Left ventricle myocardium inferior (tissue), 1 donor: ENCODE measurements at regions not wholly inside any gene's neighbourhood (a gene's known extent, or its start where the extent isn't known, plus 50 kb on each side); places are given as distances from the start of the nearest gene placed in this dataset.

Experiments
- DNase-seq: peaks from one replicate; pipeline ENCODE4 v3.0.0-alpha.2; 2020
- H3K27ac ChIP-seq: fragments of 200-600 bp; replicated peaks from 2 replicates; pipeline ENCODE4 v1.8.0; 2021
- H3K27me3 ChIP-seq: fragments of 200-600 bp; 2 replicates; pipeline ENCODE4 v1.8.0; 2021; ENCODE audit warnings: low read depth
- H3K36me3 ChIP-seq: fragments of 200-600 bp; 2 replicates; pipeline ENCODE4 v1.8.0; 2021
- H3K4me1 ChIP-seq: fragments of 200-600 bp; 2 replicates; pipeline ENCODE4 v1.8.0; 2021
- H3K4me3 ChIP-seq: fragments of 200-600 bp; 2 replicates; pipeline ENCODE4 v1.8.0; 2021; ENCODE audit warnings: mild to moderate bottlenecking, moderate library complexity
- H3K9me3 ChIP-seq: fragments of 200-600 bp; replicated peaks from 2 replicates; pipeline ENCODE4 v1.8.0; 2021
- CTCF ChIP-seq: fragments of 200-600 bp; IDR thresholded peaks from 2 replicates; pipeline ENCODE4 v1.8.0; 2021; ENCODE audit warnings: antibody characterized with exemption, mild to moderate bottlenecking, borderline replicate concordance
- intact Hi-C: fragments of 100-400 bp; cut with micrococcal nuclease; formaldehyde crosslinking; loops from one replicate; pipeline ENCODE4 v1.11.0; 2022
- donor health status: DM: no; HTN: yes; CAD: no; lungs with severe emphysema.

DNA sequence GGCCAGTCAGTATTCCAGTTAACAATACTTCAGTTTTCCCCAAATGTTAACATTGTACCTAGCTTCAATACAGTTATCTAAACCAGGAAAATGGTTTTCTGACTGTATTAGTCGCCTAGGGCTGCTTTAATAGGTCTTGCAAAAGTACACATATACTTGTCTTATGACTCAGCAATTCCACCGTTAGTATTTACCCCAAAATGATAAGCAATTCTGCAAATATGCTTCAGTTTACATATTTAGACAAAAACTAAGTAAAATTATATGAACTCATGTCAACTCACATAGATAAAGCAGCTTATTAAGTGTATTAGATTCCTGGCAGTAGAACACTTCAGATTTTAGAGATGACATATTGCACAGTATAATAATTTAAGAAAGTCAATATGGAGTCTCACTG is 363.3 kb downstream of the ARL4A start:
- DNase-seq = no peak
- intact Hi-C loops = no loop called here
- no peak overlapping the region for H3K27ac ChIP-seq
- H3K4me1 ChIP-seq = peaks cover 6% of the 10 kb centered on the region
- TF ChIP-seq CTCF = no peak
- H3K9me3 ChIP-seq = no peaks in the 10 kb centered on the region
- H3K4me3 ChIP-seq = no peak overlapping the region
- no peaks in the 10 kb centered on the region for H3K36me3 ChIP-seq
- no peaks in the 10 kb centered on the region for H3K27me3 ChIP-seq

DNA sequence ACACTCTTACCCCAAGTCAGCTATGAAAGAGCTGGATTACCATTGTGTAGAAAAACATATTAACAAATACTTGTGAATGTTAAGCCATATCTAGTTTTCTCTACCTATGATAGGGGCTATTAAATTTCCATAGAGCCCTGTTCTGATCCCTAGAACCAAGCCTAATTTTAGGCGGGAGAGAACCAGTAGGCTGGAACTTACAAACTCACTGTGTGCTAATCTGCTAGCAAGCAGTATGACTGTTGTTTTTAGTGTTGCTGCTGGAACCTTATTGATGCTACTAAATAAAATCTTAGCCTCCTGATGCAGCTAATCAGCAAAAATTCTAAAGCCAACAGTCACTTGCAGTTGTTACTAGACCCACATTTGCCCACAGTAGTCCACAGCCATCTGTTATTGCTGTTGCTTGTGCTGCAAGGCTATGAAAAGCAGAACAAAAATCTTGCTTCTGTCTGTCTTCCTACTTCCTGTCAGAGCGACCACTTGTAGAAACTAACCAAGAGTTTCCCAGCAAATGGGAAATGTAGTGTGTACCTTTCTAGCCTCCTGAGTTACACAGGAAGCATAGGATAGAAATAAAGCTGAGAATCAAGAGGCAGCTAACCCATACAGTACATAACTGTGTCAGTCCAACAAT is 368.4 kb downstream of the ARL4A start:
- Histone ChIP-seq H3K9me3 (no peaks in the 10 kb centered on the region), H3K4me3 (no peak overlapping the region), H3K4me1 (peaks cover 15% of the 10 kb centered on the region), H3K27me3 (no peaks in the 10 kb centered on the region), H3K27ac (no peak overlapping the region), H3K36me3 (no peaks in the 10 kb centered on the region)
- no peak for DNase-seq
- intact Hi-C loops = no loop called here
- no peak for TF ChIP-seq CTCF

DNA sequence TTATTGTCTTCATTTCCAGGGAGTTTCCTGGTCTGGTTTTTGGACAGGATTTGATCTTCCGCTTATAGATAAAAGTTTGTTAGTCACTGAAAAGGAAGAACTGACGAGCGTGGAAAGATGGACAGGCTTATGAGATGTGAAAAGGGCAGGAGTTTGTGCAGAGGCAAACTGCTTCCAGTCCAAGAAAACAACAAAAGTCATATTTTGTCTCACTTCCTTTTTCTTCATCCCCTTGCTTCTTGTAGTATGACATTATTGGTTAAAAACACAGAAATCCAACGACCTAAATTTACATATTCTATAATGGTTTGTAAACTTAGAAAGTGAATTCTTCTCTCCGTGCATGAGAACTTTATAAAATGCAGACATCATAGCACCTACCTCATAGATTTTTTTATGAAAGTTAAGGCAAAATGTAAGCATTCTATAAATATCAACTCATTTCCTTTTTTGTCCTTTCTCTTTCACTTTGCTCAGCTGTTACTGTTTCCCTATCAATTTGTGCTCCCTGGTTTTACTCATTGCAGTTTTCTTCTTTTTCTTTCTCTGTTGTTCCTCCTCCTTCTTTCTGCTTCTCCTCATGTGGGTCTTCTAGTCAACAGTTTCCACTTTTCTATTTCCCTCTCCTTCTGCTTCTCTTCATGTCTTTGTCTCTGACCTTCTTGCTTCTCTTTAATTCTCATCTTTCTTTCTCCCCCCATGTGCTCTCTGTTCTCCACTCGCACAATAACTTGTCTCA is 370.2 kb downstream of the ARL4A start:
- no peaks in the 10 kb centered on the region for H3K27me3 ChIP-seq
- intact Hi-C loops = no loop called here
- H3K27ac ChIP-seq = peak overlapping the region; percentile 57
- TF ChIP-seq CTCF = no peak
- H3K36me3 ChIP-seq = no peaks in the 10 kb centered on the region
- peaks cover 15% of the 10 kb centered on the region for H3K4me1 ChIP-seq
- peak overlapping the region; percentile 47 for H3K4me3 ChIP-seq
- H3K9me3 ChIP-seq = no peaks in the 10 kb centered on the region
- no peak for DNase-seq

- H3K27me3 ChIP-seq = no peaks in the 10 kb centered on the region
- DNase-seq = no peak
- TF ChIP-seq CTCF = no peak
- H3K4me3 ChIP-seq = no peak overlapping the region
- no peak overlapping the region for H3K27ac ChIP-seq
- H3K36me3 ChIP-seq = no peaks in the 10 kb centered on the region
- no peaks in the 10 kb centered on the region for H3K9me3 ChIP-seq
- intact Hi-C loops = no loop called here
- peaks cover 14% of the 10 kb centered on the region for H3K4me1 ChIP-seq
Measured at GRCh38 chr7:13060173-13060572, 372.7 kb downstream of the ARL4A start.

DNA sequence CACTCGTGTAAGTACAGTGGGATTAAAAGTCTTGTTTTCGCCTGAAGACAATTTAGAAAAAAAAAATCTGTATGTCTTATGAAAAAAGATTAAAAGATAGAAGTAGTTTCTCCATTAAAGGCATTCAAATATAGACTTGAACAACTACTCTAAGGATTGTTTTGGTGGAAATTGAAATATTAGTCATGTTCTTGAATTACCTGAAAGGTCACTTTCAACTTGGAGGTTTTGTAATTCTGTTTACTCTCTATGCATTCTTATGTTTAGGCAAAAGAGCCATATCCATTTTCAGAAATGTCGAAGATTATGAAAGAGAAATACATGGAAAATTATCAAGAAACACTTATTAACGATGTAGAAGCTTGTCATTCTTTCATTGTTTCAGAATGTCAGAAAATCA is 373.7 kb downstream of the ARL4A start:
- H3K4me3 ChIP-seq = no peak overlapping the region
- H3K27me3 ChIP-seq = no peaks in the 10 kb centered on the region
- intact Hi-C loops = no loop called here
- TF ChIP-seq CTCF = no peak
- peaks cover 6% of the 10 kb centered on the region for H3K4me1 ChIP-seq
- DNase-seq = no peak
- no peaks in the 10 kb centered on the region for H3K9me3 ChIP-seq
- H3K36me3 ChIP-seq = no peaks in the 10 kb centered on the region
- no peak overlapping the region for H3K27ac ChIP-seq
